ENCODE measurements at regions not wholly inside any gene's neighbourhood (a gene's known extent, or its start where the extent isn't known, plus 50 kb on each side); places are given as distances from the start of the nearest gene placed in this dataset.
A peak's percentile ranks its signal among the peaks of the same experiment; 100 is the strongest.

DNA sequence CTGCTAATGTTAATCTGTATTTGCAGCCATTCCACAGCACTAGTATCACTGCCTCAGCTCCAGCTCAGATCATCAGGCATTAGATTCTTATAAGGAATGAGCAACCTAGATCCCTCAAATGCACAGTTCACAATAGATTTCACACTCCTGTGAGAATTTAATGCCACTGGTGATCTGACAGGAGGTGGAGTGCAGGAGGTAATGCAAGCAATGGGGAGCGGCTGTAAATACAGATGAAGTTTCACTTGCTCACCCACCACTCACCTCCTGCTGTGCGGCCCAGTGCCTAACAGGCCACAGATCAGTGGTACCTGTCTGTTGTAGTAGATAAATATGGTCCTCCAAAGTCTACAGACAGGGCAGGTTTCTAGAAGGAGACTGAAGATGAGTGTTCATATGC, 97.7 kb upstream of the TMEFF2 start:
- no peak overlapping the region for H3K27ac ChIP-seq
- TF ChIP-seq, protein P1, sequence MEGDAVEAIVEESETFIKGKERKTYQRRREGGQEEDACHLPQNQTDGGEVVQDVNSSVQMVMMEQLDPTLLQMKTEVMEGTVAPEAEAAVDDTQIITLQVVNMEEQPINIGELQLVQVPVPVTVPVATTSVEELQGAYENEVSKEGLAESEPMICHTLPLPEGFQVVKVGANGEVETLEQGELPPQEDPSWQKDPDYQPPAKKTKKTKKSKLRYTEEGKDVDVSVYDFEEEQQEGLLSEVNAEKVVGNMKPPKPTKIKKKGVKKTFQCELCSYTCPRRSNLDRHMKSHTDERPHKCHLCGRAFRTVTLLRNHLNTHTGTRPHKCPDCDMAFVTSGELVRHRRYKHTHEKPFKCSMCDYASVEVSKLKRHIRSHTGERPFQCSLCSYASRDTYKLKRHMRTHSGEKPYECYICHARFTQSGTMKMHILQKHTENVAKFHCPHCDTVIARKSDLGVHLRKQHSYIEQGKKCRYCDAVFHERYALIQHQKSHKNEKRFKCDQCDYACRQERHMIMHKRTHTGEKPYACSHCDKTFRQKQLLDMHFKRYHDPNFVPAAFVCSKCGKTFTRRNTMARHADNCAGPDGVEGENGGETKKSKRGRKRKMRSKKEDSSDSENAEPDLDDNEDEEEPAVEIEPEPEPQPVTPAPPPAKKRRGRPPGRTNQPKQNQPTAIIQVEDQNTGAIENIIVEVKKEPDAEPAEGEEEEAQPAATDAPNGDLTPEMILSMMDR (IDR thresholded peaks at IDR 0.05; ENCODE audit: low read depth, low read length) = no peak
- H3K4me3 ChIP-seq = no peak overlapping the region
- no peaks in the 10 kb centered on the region for H3K36me3 ChIP-seq
- H3K4me1 ChIP-seq (ENCODE audit: low read depth) = peaks cover 40% of the 10 kb centered on the region
- no peak for DNase-seq (ENCODE audit: low read depth in 1 of 2, low spot score in 1 of 2)
- H3K9me3 ChIP-seq (ENCODE audit: low read depth) = no peaks in the 10 kb centered on the region
- no peaks in the 10 kb centered on the region for H3K27me3 ChIP-seq

DNA sequence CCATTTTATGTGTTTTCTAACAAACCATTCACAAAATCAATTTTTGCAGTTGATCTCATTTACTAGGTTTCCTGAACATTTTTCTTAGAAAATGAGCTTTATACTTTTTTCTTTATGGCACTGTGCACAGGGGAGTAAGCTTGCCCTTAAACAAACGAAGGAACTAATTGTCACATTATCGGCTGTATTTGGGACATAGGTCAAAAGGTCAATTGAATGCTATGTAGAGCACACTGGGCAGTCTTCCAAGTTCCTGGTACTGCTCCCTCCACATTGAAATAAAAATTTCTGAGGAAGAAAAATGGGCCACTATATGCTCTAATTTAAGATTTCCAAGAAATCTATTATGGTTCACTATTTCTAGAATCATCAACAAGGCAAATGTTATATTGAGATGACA, 93.6 kb upstream of the TMEFF2 start:
- Histone ChIP-seq H3K36me3 (no peaks in the 10 kb centered on the region), H3K27ac (peak overlapping the region; percentile 69), H3K27me3 (no peaks in the 10 kb centered on the region), H3K4me3 (no peak overlapping the region), H3K4me1 (ENCODE audit: low read depth) (peaks cover 54% of the 10 kb centered on the region), H3K9me3 (ENCODE audit: low read depth) (no peaks in the 10 kb centered on the region)
- TF ChIP-seq, protein P1 (IDR thresholded peaks at IDR 0.05; ENCODE audit: low read depth, low read length) = no peak
- DNase-seq (ENCODE audit: low read depth in 1 of 2, low spot score in 1 of 2) = peak; percentile 13 to 88

DNA sequence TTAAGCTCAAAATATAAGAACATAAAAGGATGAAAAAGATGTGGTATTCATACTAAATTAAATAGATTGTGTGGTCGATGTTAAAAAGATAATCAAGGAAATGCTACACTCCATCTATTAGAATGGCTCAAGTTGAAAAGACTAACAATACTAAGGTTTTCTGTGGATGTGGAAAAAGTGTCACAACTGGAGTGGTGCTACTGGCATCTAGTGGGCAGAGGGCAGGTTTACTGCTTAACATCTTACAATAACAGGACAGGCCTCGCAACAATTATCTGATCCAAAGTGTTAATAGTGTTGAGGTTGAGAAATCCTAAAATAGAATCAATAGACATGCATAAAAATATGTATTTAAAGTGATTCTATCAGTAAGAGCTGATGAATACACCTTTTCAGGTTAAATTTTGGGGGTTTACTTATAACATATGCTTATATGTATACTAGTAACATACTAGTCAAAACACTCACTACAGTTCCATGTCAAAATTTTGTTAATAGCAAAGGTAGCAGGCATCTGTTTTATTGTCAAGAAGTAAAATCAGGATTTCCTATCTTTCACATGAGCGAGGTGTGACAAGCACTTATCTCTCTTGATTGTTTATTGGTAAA, 91.5 kb upstream of the TMEFF2 start:
- TF ChIP-seq, protein P1 (IDR thresholded peaks at IDR 0.05; ENCODE audit: low read depth, low read length) = peak; percentile 72
- H3K27ac ChIP-seq = no peak overlapping the region
- no peaks in the 10 kb centered on the region for H3K27me3 ChIP-seq
- no peaks in the 10 kb centered on the region for H3K36me3 ChIP-seq
- no peaks in the 10 kb centered on the region for H3K9me3 ChIP-seq (ENCODE audit: low read depth)
- no peak overlapping the region for H3K4me3 ChIP-seq
- H3K4me1 ChIP-seq (ENCODE audit: low read depth) = peaks cover 51% of the 10 kb centered on the region
- DNase-seq (ENCODE audit: low read depth in 1 of 2, low spot score in 1 of 2) = peak; percentile 53 to 78

DNA sequence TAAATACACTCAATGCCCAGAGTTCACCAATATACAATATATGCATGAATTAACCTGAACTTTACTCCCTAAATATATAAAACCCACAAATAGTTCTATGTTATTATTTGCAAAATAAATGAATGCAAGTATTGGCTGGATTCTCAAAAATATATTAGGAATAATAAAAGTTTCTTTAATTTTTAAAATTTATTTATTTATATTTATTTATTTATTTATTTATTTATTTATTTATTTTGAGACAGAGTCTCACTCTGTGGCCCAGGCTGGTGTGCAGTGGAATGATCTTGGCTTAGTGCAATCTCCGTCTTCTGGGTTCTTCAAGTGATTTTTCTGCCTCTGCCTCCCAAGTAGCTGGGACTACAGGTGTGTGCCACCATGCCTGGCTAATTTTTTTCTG, 88.7 kb upstream of the TMEFF2 start:
- Histone ChIP-seq H3K27ac (no peak overlapping the region), H3K27me3 (no peaks in the 10 kb centered on the region), H3K4me1 (ENCODE audit: low read depth) (peaks cover 24% of the 10 kb centered on the region), H3K9me3 (ENCODE audit: low read depth) (no peaks in the 10 kb centered on the region), H3K4me3 (no peak overlapping the region), H3K36me3 (no peaks in the 10 kb centered on the region)
- DNase-seq (ENCODE audit: low read depth in 1 of 2, low spot score in 1 of 2) = no peak
- TF ChIP-seq, protein P1 (IDR thresholded peaks at IDR 0.05; ENCODE audit: low read depth, low read length) = no peak

DNA sequence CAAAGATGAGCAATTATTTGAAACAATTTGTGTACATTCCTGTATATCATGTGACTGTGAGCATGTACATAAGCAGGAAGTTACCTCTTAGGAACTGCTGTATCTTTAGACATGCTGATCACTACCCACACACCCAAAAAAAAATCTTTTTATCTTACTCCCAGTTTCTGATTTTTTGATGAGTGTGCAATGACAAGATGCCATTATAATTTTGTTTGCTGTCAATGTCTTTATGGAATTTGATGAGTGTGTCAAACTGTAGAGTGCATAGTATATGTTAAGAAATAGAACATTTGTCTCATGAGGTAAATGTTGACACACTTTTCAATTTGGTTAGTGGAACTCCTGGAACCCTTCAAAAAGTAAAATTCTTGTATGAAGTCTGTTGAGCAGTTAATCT, 84.0 kb upstream of the TMEFF2 start:
- no peak for DNase-seq (ENCODE audit: low read depth in 1 of 2, low spot score in 1 of 2)
- TF ChIP-seq, protein P1 (IDR thresholded peaks at IDR 0.05; ENCODE audit: low read depth, low read length) = no peak
- no peak overlapping the region for H3K4me3 ChIP-seq
- no peaks in the 10 kb centered on the region for H3K9me3 ChIP-seq (ENCODE audit: low read depth)
- no peaks in the 10 kb centered on the region for H3K36me3 ChIP-seq
- no peaks in the 10 kb centered on the region for H3K27me3 ChIP-seq
- no peak overlapping the region for H3K27ac ChIP-seq
- no peaks in the 10 kb centered on the region for H3K4me1 ChIP-seq (ENCODE audit: low read depth)
